Common myeloid progenitor, CD34-positive (primary cell): ENCODE measurements at regions not wholly inside any gene's neighbourhood (a gene's known extent, or its start where the extent isn't known, plus 50 kb on each side); places are given as distances from the start of the nearest gene placed in this dataset.

Source experiments
- CTCF ChIA-PET: fragments of 350-600 bp; sonication (Branson Sonifier 250); formaldehyde crosslinking; loops from one replicate; lab custom pipeline; 2021; ENCODE audit warnings: antibody characterized with exemption; lab: Charles Lee
- POLR2A ChIA-PET: fragments of 350-600 bp; sonication (Branson Sonifier 250); formaldehyde crosslinking; loops from one replicate; lab custom pipeline; 2021; ENCODE audit warnings: antibody characterized with exemption; lab: Charles Lee
- DNase-seq, 3 donors: peaks; one replicate each; pipeline versions ENCODE4 v3.0.0 to v3.0.0-alpha.2; 2013
- H3K27ac ChIP-seq, 2 experiments: 1 replicate in 1 of 2; 2 replicates in 1 of 2; pipeline ENCODE4 v1.7.0; 2013; ENCODE audit warnings: inconsistent platforms in 2 of 2, low read length in 2 of 2, mild to moderate bottlenecking in 2 of 2, low read depth in 1 of 2, moderate library complexity in 1 of 2; ENCODE audit not compliant: severe bottlenecking in 2 of 2, insufficient read depth in 1 of 2, poor library complexity in 1 of 2
- H3K27me3 ChIP-seq, 5 experiments: replicated peaks in 2 of 5; 1 replicate in 3 of 5; 2 replicates in 2 of 5; pipeline versions ENCODE4 v1.6.1 to v1.7.0; 2013; ENCODE audit warnings: low read length in 4 of 5, mild to moderate bottlenecking in 2 of 5, moderate library complexity in 2 of 5, inconsistent platforms in 1 of 5; ENCODE audit not compliant: insufficient read depth in 5 of 5, control insufficient read depth in 4 of 5
- H3K36me3 ChIP-seq, 4 experiments: 1 replicate in 2 of 4; 2 replicates in 2 of 4; pipeline versions ENCODE4 v1.6.1 to v1.7.0; 2013; ENCODE audit warnings: low read length in 3 of 4, control low read depth in 1 of 4, mild to moderate bottlenecking in 1 of 4; ENCODE audit not compliant: control insufficient read depth in 4 of 4, insufficient read depth in 4 of 4
- H3K4me1 ChIP-seq, 4 experiments: 1 replicate in 3 of 4; 2 replicates in 1 of 4; pipeline versions ENCODE4 v1.6.1 to v1.7.1; 2013; ENCODE audit warnings: low read length in 3 of 4, mild to moderate bottlenecking in 3 of 4, control low read depth in 1 of 4, inconsistent platforms in 1 of 4, moderate library complexity in 1 of 4; ENCODE audit not compliant: control insufficient read depth in 4 of 4, insufficient read depth in 4 of 4; ENCODE audit errors: control extremely low read depth in 1 of 4
- H3K4me3 ChIP-seq, 7 experiments: 1 replicate in 4 of 7; 2 replicates in 3 of 7; pipeline versions ENCODE4 v1.5.1 to v1.7.0; 2013; ENCODE audit warnings: mild to moderate bottlenecking in 7 of 7, low read length in 6 of 7, moderate library complexity in 6 of 7, inconsistent platforms in 2 of 7, low read depth in 2 of 7, control low read depth in 1 of 7; ENCODE audit not compliant: insufficient read depth in 4 of 7, control insufficient read depth in 1 of 7; ENCODE audit errors: extremely low read depth in 1 of 7
- H3K9me3 ChIP-seq, 5 experiments: 1 replicate in 4 of 5; 2 replicates in 1 of 5; pipeline versions ENCODE4 v1.6.1 to v1.7.1; 2013; ENCODE audit warnings: low read length in 4 of 5, mild to moderate bottlenecking in 2 of 5, inconsistent platforms in 1 of 5, low read depth in 1 of 5, moderate library complexity in 1 of 5; ENCODE audit not compliant: control insufficient read depth in 4 of 5, insufficient read depth in 2 of 5; ENCODE audit errors: control extremely low read depth in 1 of 5
- WGBS: methylation state at CpG from one replicate; pipeline ENCODE4 v1.1.5; 2013; ENCODE audit not compliant: insufficient coverage; 5-methylcytosine and 5-hydroxymethylcytosine counted together

DNA sequence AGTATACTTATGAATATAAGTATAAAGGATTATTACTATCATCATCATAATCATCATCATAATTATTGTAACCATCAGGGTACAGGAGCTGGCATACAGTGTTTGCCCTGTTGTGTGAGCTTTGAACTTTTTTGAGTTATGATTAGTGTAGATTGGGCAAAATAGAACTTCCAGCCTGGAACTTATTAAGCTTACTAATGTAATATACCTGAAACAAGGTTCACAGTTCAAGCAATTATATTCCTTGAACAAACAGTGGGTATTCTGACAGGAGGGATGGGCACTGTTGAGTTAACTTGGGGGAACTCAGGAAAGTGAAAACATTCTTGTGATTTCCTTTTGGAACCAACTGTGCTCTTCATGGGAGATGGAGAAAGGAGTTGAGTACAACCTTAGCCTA lies 680.0 kb downstream of the DOK5 start:
- POLR2A ChIA-PET, result no interaction called here
- no peaks in the 10 kb centered on the region for H3K9me3 ChIP-seq

DNA sequence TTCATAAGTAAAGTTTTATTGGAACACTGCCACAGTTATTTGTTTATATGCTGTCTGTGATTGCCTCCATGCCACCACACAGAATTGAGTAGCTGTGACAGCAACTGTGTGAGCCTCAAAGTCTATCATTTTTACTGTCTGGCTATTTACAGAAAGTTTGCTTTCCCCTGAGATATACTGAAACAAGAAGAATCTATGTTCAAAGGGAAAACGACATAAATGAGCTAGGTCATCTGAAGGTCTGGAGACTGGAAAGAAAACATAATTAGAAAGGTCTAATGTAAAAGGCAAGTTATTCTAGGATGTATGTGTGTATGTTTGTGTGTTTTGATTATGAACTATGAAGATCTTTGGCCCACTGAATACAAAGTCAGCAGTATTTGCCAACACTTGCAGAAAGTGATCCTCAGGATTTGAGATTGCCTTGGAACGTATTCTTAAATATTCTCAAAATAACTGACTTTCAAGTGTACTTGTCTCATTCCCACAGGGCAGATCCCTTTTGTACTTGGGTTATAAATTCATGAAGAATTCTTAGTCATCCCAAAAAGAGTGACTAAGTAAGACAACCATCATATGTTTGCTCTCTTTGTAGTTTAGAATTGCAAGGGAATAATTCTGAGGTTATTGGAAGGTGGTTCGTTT lies 677.7 kb downstream of the DOK5 start:
- WGBS, result 100% methylated on average over 1 of the region's 3 CpGs
- no peak for DNase-seq
- Histone ChIP-seq H3K27me3 (no peaks in the 10 kb centered on the region), H3K4me3 (no peak overlapping the region), H3K36me3 (no peaks in the 10 kb centered on the region), H3K4me1 (no peaks in the 10 kb centered on the region), H3K9me3 (no peaks in the 10 kb centered on the region), H3K27ac (no peak overlapping the region)
- CTCF ChIA-PET, result no interaction called here
- POLR2A ChIA-PET, result no interaction called here

More for the DNA sequence above, 680.0 kb downstream of the DOK5 start:
- no peak for DNase-seq
- Histone ChIP-seq H3K27ac (no peak overlapping the region), H3K36me3 (no peaks in the 10 kb centered on the region), H3K4me1 (no peaks in the 10 kb centered on the region), H3K27me3 (no peaks in the 10 kb centered on the region), H3K4me3 (no peak overlapping the region)
- CTCF ChIA-PET, result no interaction called here

DNA sequence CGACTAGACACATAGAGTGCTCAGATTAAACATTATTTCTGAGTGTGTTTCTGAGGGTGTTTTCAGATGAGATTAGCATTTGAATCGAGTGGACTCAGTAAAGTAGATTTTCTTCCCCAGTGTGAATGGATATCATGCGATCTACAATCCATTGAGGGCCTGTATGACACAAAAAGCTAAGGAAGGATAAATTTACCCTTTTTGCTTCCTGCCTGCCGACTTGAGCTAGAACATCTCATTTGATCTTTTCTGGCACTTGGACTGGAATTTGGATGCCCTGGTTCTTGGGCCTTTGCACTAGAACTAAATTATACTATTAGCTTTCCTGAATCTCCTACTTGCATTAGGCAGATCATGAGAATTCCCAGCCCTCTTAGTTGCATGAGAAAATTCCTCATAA lies 675.8 kb downstream of the DOK5 start:
- no peak for DNase-seq
- Histone ChIP-seq H3K4me3 (no peak overlapping the region), H3K27me3 (no peaks in the 10 kb centered on the region), H3K27ac (no peak overlapping the region), H3K36me3 (no peaks in the 10 kb centered on the region), H3K9me3 (no peaks in the 10 kb centered on the region), H3K4me1 (no peaks in the 10 kb centered on the region)
- CTCF ChIA-PET, result no interaction called here
- POLR2A ChIA-PET, result no interaction called here
- WGBS, result 50% methylated on average over 2 of the region's 4 CpGs

DNA sequence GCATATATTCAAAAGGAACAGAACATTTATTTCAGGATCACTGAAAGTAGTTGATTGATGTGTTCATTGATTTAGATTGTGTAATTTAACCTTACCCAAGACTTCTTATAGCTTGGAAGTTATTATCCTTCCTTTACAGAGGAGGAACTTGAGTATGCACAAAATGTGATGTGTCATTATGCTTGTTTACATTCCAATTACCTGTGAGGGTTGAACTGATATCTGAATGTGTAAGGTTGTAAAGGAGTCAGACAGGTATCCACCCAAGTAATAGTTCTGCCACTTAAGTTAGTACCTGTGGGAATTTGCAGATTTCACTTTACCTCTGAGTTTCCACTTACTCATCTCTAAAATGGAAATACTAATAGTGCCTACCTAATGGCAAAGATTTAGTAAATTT lies 668.2 kb downstream of the DOK5 start:
- Histone ChIP-seq H3K36me3 (no peaks in the 10 kb centered on the region), H3K4me3 (no peak overlapping the region), H3K27me3 (no peaks in the 10 kb centered on the region), H3K4me1 (no peaks in the 10 kb centered on the region), H3K9me3 (no peaks in the 10 kb centered on the region), H3K27ac (no peak overlapping the region)
- CTCF ChIA-PET, result no interaction called here
- DNase-seq, result no peak
- POLR2A ChIA-PET, result no interaction called here

DNA sequence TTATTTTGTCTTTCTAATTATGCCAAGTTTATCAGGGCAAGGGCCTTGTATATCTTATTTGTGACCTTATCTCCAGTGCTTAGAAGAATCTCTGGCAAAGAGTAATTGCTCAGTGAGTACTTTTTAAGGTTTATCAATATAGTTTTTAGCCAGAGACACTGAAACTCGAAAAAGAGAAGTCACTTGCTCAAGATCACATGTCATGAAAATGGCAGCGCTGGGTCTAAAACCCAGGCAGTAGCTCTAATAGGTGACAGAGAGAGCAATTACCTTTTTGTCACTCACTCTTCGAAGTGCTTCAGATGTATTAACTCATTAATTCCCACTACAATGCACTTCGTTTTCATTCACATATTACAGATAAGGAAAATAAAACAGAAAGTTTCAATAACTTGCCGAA lies 667.5 kb downstream of the DOK5 start:
- 83% methylated on average over 5 of the region's 5 CpGs for WGBS
- H3K9me3 ChIP-seq, result no peaks in the 10 kb centered on the region
- no peak for DNase-seq
- H3K27me3 ChIP-seq, result no peaks in the 10 kb centered on the region
- no peak overlapping the region for H3K4me3 ChIP-seq
- CTCF ChIA-PET, result no interaction called here
- no peak overlapping the region for H3K27ac ChIP-seq
- H3K4me1 ChIP-seq, result no peaks in the 10 kb centered on the region
- POLR2A ChIA-PET, result no interaction called here
- no peaks in the 10 kb centered on the region for H3K36me3 ChIP-seq

DNA sequence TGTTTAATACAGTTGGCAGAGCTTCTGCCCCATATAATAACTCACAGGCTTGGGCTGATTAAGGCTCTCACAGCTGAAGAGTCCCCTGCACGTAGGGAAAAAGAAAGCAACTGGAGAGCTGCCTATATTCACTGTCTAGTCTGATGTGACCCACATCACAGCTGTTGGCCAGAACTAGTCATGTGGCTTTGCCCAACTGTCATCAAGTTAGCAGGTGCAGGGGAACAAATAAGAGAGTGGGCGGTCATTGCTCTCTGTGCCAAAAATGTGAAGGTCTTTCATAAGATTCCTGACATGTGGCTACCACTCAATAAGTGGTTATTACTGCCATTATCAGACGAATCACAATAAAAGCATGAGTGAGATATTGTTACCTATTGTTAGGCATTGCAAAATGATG lies 665.2 kb downstream of the DOK5 start:
- Histone ChIP-seq H3K27ac (no peak overlapping the region), H3K9me3 (no peaks in the 10 kb centered on the region), H3K27me3 (no peaks in the 10 kb centered on the region), H3K36me3 (no peaks in the 10 kb centered on the region), H3K4me3 (no peak overlapping the region), H3K4me1 (no peaks in the 10 kb centered on the region)
- POLR2A ChIA-PET, result no interaction called here
- no peak for DNase-seq
- CTCF ChIA-PET, result no interaction called here
- 69% methylated on average over 2 of the region's 3 CpGs for WGBS

DNA sequence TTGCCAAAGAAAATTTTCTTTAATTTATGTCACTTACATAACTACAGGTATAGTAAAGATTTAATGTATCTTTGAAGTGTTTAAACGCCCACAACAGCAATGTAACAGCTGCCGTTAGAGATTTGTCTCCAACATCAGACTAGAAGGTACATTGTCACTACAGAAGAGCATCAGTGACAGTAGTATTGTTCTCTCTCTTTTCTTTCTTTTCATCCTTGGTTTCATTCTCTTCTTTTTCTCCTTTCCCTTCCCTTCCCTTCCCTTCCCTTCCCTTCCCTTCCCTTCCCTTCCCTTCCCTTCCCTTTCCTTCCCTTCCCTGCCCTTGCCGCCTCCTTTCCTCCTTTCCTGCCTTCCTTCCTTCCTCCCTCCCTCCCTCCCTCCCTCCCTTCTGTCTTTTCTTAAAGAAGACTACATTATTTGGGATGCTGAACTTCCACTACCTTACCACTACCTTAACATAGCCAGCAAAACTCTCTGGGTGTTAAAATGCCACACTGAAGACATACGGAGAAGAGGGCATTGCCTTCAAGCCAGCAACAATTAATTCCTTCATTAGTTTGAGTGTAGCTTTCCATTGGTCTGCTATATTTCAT lies 663.9 kb downstream of the DOK5 start:
- H3K27me3 ChIP-seq, result no peaks in the 10 kb centered on the region
- H3K4me3 ChIP-seq, result no peak overlapping the region
- H3K27ac ChIP-seq, result no peak overlapping the region
- CTCF ChIA-PET, result no interaction called here
- DNase-seq, result no peak
- no peaks in the 10 kb centered on the region for H3K4me1 ChIP-seq
- POLR2A ChIA-PET, result no interaction called here
- H3K36me3 ChIP-seq, result no peaks in the 10 kb centered on the region
- 100% methylated on average over 2 of the region's 4 CpGs for WGBS
- no peaks in the 10 kb centered on the region for H3K9me3 ChIP-seq
